ENCODE measurements at regions not wholly inside any gene's neighbourhood (a gene's known extent, or its start where the extent isn't known, plus 50 kb on each side); places are given as distances from the start of the nearest gene placed in this dataset.
A peak's percentile ranks its signal among the peaks of the same experiment; 100 is the strongest.
"Not testable (repeated sequence)": the region's sequence is repeated elsewhere in the genome, so short reads cannot be mapped to it uniquely, and the experiment has no call there.

GRCh38 chr5:121503111-121503840, 348.4 kb upstream of the FTMT start:
- DNase-seq: peak; percentile 68

GRCh38 chr5:121516997-121517396, 334.7 kb upstream of the FTMT start:
- DNase-seq: no peak

GRCh38 chr5:121525706-121526105, 326.0 kb upstream of the FTMT start:
- no peak for DNase-seq

GRCh38 chr5:121526908-121527307, 324.8 kb upstream of the FTMT start:
- no peak for DNase-seq

GRCh38 chr5:121533814-121534213, 317.9 kb upstream of the FTMT start:
- no peak for DNase-seq

- DNase-seq: no peak
Measured at GRCh38 chr5:121550989-121551388, 300.7 kb upstream of the FTMT start.

- DNase-seq: no peak
Measured at GRCh38 chr5:121559832-121560231, 291.9 kb upstream of the FTMT start.

GRCh38 chr5:121572061-121572460, 279.6 kb upstream of the FTMT start:
- no peak for DNase-seq

GRCh38 chr5:121573721-121574382, 277.8 kb upstream of the FTMT start:
- DNase-seq: no peak

GRCh38 chr5:121581588-121581987, 270.1 kb upstream of the FTMT start:
- DNase-seq: no peak

- DNase-seq: no peak
Measured at GRCh38 chr5:121596882-121597281, 254.8 kb upstream of the FTMT start.

- DNase-seq: no peak
Measured at GRCh38 chr5:121608826-121609225, 242.9 kb upstream of the FTMT start.

- no peak for DNase-seq
Measured at GRCh38 chr5:121624035-121624434, 227.6 kb upstream of the FTMT start.

GRCh38 chr5:121628783-121629182, 222.9 kb upstream of the FTMT start:
- no peak for DNase-seq

GRCh38 chr5:121630402-121630801, 221.3 kb upstream of the FTMT start:
- peak; percentile 45 for DNase-seq

GRCh38 chr5:121634946-121635345, 216.7 kb upstream of the FTMT start:
- DNase-seq: no peak

- no peak for DNase-seq
Measured at GRCh38 chr5:121638126-121638525, 213.6 kb upstream of the FTMT start.

GRCh38 chr5:121640298-121640697, 211.4 kb upstream of the FTMT start:
- no peak for DNase-seq

- no peak for DNase-seq
Measured at GRCh38 chr5:121658221-121658620, 193.5 kb upstream of the FTMT start.

- DNase-seq: peak; percentile 50
Measured at GRCh38 chr5:121660142-121660541, 191.5 kb upstream of the FTMT start.

- DNase-seq: not testable (repeated sequence)
Measured at GRCh38 chr5:121665542-121665941, 186.1 kb upstream of the FTMT start.

- no peak for DNase-seq
Measured at GRCh38 chr5:121667292-121667691, 184.4 kb upstream of the FTMT start.

- no peak for DNase-seq
Measured at GRCh38 chr5:121668635-121669034, 183.0 kb upstream of the FTMT start.

GRCh38 chr5:121671624-121672023, 180.1 kb upstream of the FTMT start:
- DNase-seq: no peak

- no peak for DNase-seq
Measured at GRCh38 chr5:121675924-121676323, 175.8 kb upstream of the FTMT start.

Data from islet precursor cell (in vitro differentiated cells).